DND-41 (cell line): ENCODE measurements at regions not wholly inside any gene's neighbourhood (a gene's known extent, or its start where the extent isn't known, plus 50 kb on each side); places are given as distances from the start of the nearest gene placed in this dataset.

ENCODE experiments used
- CTCF ChIP-seq: IDR thresholded peaks from 2 replicates; pipeline ENCODE4 v1.5.1; 2012; ENCODE audit warnings: borderline replicate concordance, low read length, moderate library complexity, mild to moderate bottlenecking; ENCODE audit not compliant: poor library complexity, severe bottlenecking; ENCODE audit errors: extremely low read depth
- EZH2 ChIP-seq: IDR thresholded peaks from 3 replicates; pipeline ENCODE4 v1.6.1; 2012; ENCODE audit warnings: borderline replicate concordance, low read depth, mild to moderate bottlenecking, moderate library complexity, low read length, inconsistent platforms; ENCODE audit not compliant: severe bottlenecking

GRCh38 chr13:78341032-78341431 lies 262.3 kb downstream of the POU4F1 start:
- TF ChIP-seq EZH2 (no peak), CTCF (no peak)
